ENCODE measurements at regions not wholly inside any gene's neighbourhood (a gene's known extent, or its start where the extent isn't known, plus 50 kb on each side); places are given as distances from the start of the nearest gene placed in this dataset.

DNA sequence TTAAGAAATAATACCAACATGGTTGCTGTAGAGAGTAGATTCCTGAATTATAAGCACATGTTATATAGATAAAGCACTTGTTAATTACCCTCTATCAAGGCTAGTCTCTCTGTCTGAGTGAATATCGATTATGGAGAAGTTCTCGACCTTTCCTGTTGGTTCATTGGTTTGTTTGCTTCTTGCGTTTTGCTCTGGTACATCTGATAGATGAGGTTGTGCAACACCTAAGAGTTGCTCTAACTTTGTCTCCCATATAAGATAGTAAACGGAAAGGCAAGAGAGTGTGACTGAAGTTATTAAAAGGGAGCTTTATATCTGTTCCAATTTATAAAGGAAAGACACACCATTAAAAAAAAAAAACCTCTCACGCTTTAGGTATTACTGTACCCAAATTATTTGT lies 69.0 kb downstream of the PYDC2 start:
- DNase-seq: no peak
- no peaks in the 10 kb centered on the region for H3K4me1 ChIP-seq (ENCODE audit: control insufficient read depth in 5 of 5, insufficient read depth in 5 of 5, low read length in 5 of 5)
- no peak overlapping the region for H3K9ac ChIP-seq (ENCODE audit: insufficient read depth in 1 of 2, low read length in 2 of 2)
- H3K9me3 ChIP-seq (ENCODE audit: control insufficient read depth in 4 of 4, insufficient read depth in 3 of 4, low read length in 3 of 4): no peaks in the 10 kb centered on the region
- no peak for ATAC-seq (ENCODE audit: insufficient read depth, low FRiP score)
- no peak overlapping the region for H3K27ac ChIP-seq (ENCODE audit: low read depth in 1 of 2, low read length in 1 of 2)
- no peaks in the 10 kb centered on the region for H3K27me3 ChIP-seq (ENCODE audit: control insufficient read depth in 3 of 3, insufficient read depth in 3 of 3, low read length in 2 of 3)
- H3K4me3 ChIP-seq: no peak overlapping the region
- H3K36me3 ChIP-seq (ENCODE audit: control insufficient read depth in 4 of 4, insufficient read depth in 4 of 4, low read length in 4 of 4): no peaks in the 10 kb centered on the region
- TF ChIP-seq, protein P1, sequence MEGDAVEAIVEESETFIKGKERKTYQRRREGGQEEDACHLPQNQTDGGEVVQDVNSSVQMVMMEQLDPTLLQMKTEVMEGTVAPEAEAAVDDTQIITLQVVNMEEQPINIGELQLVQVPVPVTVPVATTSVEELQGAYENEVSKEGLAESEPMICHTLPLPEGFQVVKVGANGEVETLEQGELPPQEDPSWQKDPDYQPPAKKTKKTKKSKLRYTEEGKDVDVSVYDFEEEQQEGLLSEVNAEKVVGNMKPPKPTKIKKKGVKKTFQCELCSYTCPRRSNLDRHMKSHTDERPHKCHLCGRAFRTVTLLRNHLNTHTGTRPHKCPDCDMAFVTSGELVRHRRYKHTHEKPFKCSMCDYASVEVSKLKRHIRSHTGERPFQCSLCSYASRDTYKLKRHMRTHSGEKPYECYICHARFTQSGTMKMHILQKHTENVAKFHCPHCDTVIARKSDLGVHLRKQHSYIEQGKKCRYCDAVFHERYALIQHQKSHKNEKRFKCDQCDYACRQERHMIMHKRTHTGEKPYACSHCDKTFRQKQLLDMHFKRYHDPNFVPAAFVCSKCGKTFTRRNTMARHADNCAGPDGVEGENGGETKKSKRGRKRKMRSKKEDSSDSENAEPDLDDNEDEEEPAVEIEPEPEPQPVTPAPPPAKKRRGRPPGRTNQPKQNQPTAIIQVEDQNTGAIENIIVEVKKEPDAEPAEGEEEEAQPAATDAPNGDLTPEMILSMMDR (IDR thresholded peaks at IDR 0.05; ENCODE audit: control extremely low read depth, extremely low read depth): no peak
- WGBS, 2 donors: 87 to 90% methylated on average over 5 of the region's 5 CpGs

DNA sequence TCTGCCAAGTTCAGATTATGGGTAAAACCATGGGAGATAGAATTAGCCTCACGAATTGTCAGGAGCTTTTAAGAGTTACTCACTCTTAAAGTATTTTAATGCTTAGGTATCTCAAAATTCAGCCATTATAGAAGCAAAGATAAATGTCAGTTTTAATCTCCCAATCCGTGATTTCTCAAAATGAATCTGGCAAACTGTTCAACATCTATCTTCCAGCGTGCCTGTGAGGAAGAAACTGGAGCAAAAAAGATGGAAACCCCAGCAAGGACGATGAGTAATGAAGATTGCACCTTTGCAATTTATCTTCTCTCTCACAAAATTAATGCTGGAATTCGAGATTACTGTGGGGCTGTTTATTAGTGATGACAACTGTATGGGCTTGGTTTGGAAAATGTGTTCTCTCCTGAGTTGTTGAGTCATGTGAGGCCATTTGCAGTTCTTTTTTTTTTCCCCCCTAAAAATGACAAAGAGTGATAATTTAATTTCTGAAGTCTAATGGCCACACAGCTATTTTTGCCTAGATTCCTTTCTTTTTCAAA lies 70.5 kb downstream of the PYDC2 start:
- no peak overlapping the region for H3K27ac ChIP-seq (ENCODE audit: low read depth in 1 of 2, low read length in 1 of 2)
- H3K36me3 ChIP-seq (ENCODE audit: control insufficient read depth in 4 of 4, insufficient read depth in 4 of 4, low read length in 4 of 4): no peaks in the 10 kb centered on the region
- WGBS, 2 donors: 74 to 76% methylated on average over 5 of the region's 5 CpGs
- no peaks in the 10 kb centered on the region for H3K4me1 ChIP-seq (ENCODE audit: control insufficient read depth in 5 of 5, insufficient read depth in 5 of 5, low read length in 5 of 5)
- no peak overlapping the region for H3K4me3 ChIP-seq
- H3K9ac ChIP-seq (ENCODE audit: insufficient read depth in 1 of 2, low read length in 2 of 2): no peak overlapping the region
- TF ChIP-seq, protein P1 (IDR thresholded peaks at IDR 0.05; ENCODE audit: control extremely low read depth, extremely low read depth): no peak
- no peak for ATAC-seq (ENCODE audit: insufficient read depth, low FRiP score)
- H3K9me3 ChIP-seq (ENCODE audit: control insufficient read depth in 4 of 4, insufficient read depth in 3 of 4, low read length in 3 of 4): no peaks in the 10 kb centered on the region
- no peaks in the 10 kb centered on the region for H3K27me3 ChIP-seq (ENCODE audit: control insufficient read depth in 3 of 3, insufficient read depth in 3 of 3, low read length in 2 of 3)
- no peak for DNase-seq

DNA sequence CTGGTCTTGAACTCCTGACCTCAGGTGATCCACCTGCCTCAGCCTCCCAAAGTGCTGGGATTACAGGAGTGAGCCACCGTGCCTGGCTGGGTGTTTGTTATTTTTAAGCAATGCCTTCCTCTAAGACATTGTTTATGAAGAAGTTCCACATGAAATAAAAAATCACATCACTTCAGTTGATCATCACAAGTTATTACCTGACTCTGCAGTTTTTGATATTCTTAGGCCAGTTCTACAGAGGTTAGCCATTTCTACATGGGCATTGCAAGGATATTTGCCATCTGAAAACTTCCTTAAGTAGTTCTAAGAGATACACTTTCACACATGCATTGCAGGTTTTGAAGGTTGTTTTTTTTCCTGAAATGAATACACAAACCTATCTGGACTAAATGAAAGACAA lies 82.1 kb downstream of the PYDC2 start:
- H3K9ac ChIP-seq (ENCODE audit: insufficient read depth in 1 of 2, low read length in 2 of 2): no peak overlapping the region
- no peaks in the 10 kb centered on the region for H3K4me1 ChIP-seq (ENCODE audit: control insufficient read depth in 5 of 5, insufficient read depth in 5 of 5, low read length in 5 of 5)
- H3K27me3 ChIP-seq (ENCODE audit: control insufficient read depth in 3 of 3, insufficient read depth in 3 of 3, low read length in 2 of 3): no peaks in the 10 kb centered on the region
- no peak overlapping the region for H3K27ac ChIP-seq (ENCODE audit: low read depth in 1 of 2, low read length in 1 of 2)
- 73 to 81% methylated on average over 1 of the region's 1 CpG for WGBS, 2 donors
- no peak for ATAC-seq (ENCODE audit: insufficient read depth, low FRiP score)
- TF ChIP-seq, protein P1 (IDR thresholded peaks at IDR 0.05; ENCODE audit: control extremely low read depth, extremely low read depth): no peak
- H3K9me3 ChIP-seq (ENCODE audit: control insufficient read depth in 4 of 4, insufficient read depth in 3 of 4, low read length in 3 of 4): peaks cover 0 to 5% (median 1%) of the 10 kb centered on the region in 4 donors
- no peak overlapping the region for H3K4me3 ChIP-seq
- H3K36me3 ChIP-seq (ENCODE audit: control insufficient read depth in 4 of 4, insufficient read depth in 4 of 4, low read length in 4 of 4): no peaks in the 10 kb centered on the region
- DNase-seq: no peak

DNA sequence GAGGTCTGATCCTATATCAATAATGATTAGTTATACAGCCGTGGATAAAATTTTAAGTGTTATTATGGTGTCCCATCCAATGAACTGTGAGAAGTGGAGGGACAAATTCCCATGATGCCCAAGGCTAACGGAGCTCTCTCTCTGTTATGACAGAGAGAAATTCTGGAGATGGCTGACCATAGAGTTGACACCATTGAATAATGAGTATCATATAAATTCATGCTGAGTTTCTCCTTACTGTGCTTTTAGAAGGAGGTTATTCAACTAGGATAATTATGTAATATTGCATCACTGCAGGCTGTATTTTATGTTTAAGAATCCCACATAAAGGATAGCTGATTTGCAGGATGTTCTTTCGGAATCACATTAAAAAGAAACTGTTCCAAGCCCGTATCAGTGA lies 82.9 kb downstream of the PYDC2 start:
- Histone ChIP-seq H3K4me1 (ENCODE audit: control insufficient read depth in 5 of 5, insufficient read depth in 5 of 5, low read length in 5 of 5) (no peaks in the 10 kb centered on the region), H3K27ac (ENCODE audit: low read depth in 1 of 2, low read length in 1 of 2) (no peak overlapping the region), H3K9me3 (ENCODE audit: control insufficient read depth in 4 of 4, insufficient read depth in 3 of 4, low read length in 3 of 4) (peaks cover 0 to 7% (median 1%) of the 10 kb centered on the region in 4 donors), H3K27me3 (ENCODE audit: control insufficient read depth in 3 of 3, insufficient read depth in 3 of 3, low read length in 2 of 3) (no peaks in the 10 kb centered on the region), H3K9ac (ENCODE audit: insufficient read depth in 1 of 2, low read length in 2 of 2) (no peak overlapping the region), H3K4me3 (no peak overlapping the region), H3K36me3 (ENCODE audit: control insufficient read depth in 4 of 4, insufficient read depth in 4 of 4, low read length in 4 of 4) (no peaks in the 10 kb centered on the region)
- DNase-seq (no peak), ATAC-seq (ENCODE audit: insufficient read depth, low FRiP score) (no peak)
- WGBS, 2 donors: 82 to 92% methylated on average over 4 of the region's 4 CpGs
- TF ChIP-seq, protein P1 (IDR thresholded peaks at IDR 0.05; ENCODE audit: control extremely low read depth, extremely low read depth): no peak
